Subcutaneous abdominal adipose tissue (tissue), 5 donors: ENCODE measurements at regions not wholly inside any gene's neighbourhood (a gene's known extent, or its start where the extent isn't known, plus 50 kb on each side); places are given as distances from the start of the nearest gene placed in this dataset.

Experiments used
- H3K27ac ChIP-seq: one replicate; pipeline ENCODE4 v1.7.0; 2013; ENCODE audit warnings: low read depth, mild to moderate bottlenecking, inconsistent platforms, low read length, moderate library complexity
- H3K27me3 ChIP-seq, 5 donors: one replicate each; pipeline ENCODE4 v1.7.0; 2013; ENCODE audit warnings: low read length in 5 of 5, inconsistent platforms in 1 of 5; ENCODE audit not compliant: control insufficient read depth in 5 of 5, insufficient read depth in 4 of 5
- H3K36me3 ChIP-seq, 5 donors: one replicate each; pipeline ENCODE4 v1.7.0; 2013; ENCODE audit warnings: low read length in 5 of 5; ENCODE audit not compliant: control insufficient read depth in 5 of 5, insufficient read depth in 5 of 5
- H3K4me1 ChIP-seq, 5 donors: one replicate each; pipeline ENCODE4 v1.7.0; 2013; ENCODE audit warnings: low read length in 5 of 5, mild to moderate bottlenecking in 3 of 5, moderate library complexity in 1 of 5; ENCODE audit not compliant: control insufficient read depth in 5 of 5, insufficient read depth in 5 of 5
- H3K4me3 ChIP-seq, 5 donors: one replicate each; pipeline ENCODE4 v1.7.0; 2013; ENCODE audit warnings: low read length in 5 of 5, low read depth in 1 of 5
- H3K9ac ChIP-seq, 5 donors: one replicate each; pipeline ENCODE4 v1.7.0; 2013; ENCODE audit warnings: low read length in 5 of 5, mild to moderate bottlenecking in 4 of 5, moderate library complexity in 3 of 5
- H3K9me3 ChIP-seq, 5 donors: one replicate each; pipeline ENCODE4 v1.7.0; 2013; ENCODE audit warnings: low read length in 5 of 5; ENCODE audit not compliant: control insufficient read depth in 5 of 5
- donor health status: healthy.
- donor health status: healthy.
- donor health status: healthy.
- donor health status: healthy.
- donor health status: healthy.

GRCh38 chr11:31981457-31981856, 109.4 kb upstream of the RCN1 start:
- Histone ChIP-seq H3K4me1 (no peaks in the 10 kb centered on the region), H3K9me3 (peaks cover 0 to 5% (median 0%) of the 10 kb centered on the region in 5 donors), H3K27me3 (peaks cover 0 to 13% (median 9%) of the 10 kb centered on the region in 5 donors), H3K4me3 (no peak overlapping the region), H3K27ac (no peak overlapping the region), H3K9ac (no peak overlapping the region), H3K36me3 (no peaks in the 10 kb centered on the region)

DNA sequence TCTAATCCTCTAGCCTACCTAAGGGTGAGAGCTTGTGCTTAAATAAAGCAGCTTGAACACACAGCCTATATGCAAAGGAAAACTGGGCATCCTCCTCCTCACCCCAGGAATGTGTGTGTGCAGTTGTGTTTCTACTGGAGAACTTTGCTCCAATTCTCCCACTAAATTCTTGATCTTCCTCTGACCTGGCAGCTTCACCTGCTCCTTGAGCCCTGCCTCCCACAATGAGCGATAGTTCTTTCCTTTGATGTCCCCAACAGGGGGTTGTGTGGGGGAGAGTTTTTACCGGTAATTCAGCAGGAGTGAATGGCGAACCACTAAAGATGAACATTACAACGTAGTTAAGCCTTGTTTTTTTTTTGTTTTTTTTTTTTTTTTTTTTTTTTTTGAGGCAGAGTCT, 113.5 kb upstream of the RCN1 start:
- Histone ChIP-seq H3K4me3 (no peak overlapping the region), H3K27me3 (peaks cover 0 to 5% (median 0%) of the 10 kb centered on the region in 5 donors), H3K27ac (no peak overlapping the region), H3K36me3 (no peaks in the 10 kb centered on the region), H3K9ac (no peak overlapping the region), H3K9me3 (peaks cover 0 to 5% (median 0%) of the 10 kb centered on the region in 5 donors), H3K4me1 (no peaks in the 10 kb centered on the region)

- Histone ChIP-seq H3K27me3 (peaks cover 0 to 5% (median 0%) of the 10 kb centered on the region in 5 donors), H3K9ac (no peak overlapping the region), H3K4me3 (no peak overlapping the region), H3K36me3 (no peaks in the 10 kb centered on the region), H3K9me3 (no peaks in the 10 kb centered on the region), H3K27ac (no peak overlapping the region), H3K4me1 (no peaks in the 10 kb centered on the region)
These were observed 116.3 kb upstream of the RCN1 start for GRCh38 chr11:31974366-31975136.

GRCh38 chr11:31973172-31973571, 117.7 kb upstream of the RCN1 start:
- peaks cover 0 to 5% (median 0%) of the 10 kb centered on the region in 5 donors for H3K27me3 ChIP-seq

GRCh38 chr11:31972623-31973022, 118.3 kb upstream of the RCN1 start:
- Histone ChIP-seq H3K4me3 (no peak overlapping the region), H3K9ac (no peak overlapping the region), H3K27me3 (peaks cover 0 to 4% (median 0%) of the 10 kb centered on the region in 5 donors), H3K36me3 (no peaks in the 10 kb centered on the region), H3K27ac (no peak overlapping the region), H3K9me3 (no peaks in the 10 kb centered on the region), H3K4me1 (no peaks in the 10 kb centered on the region)

More at GRCh38 chr11:31973172-31973571, 117.7 kb upstream of the RCN1 start:
- H3K36me3 ChIP-seq = no peaks in the 10 kb centered on the region
- no peaks in the 10 kb centered on the region for H3K9me3 ChIP-seq
- H3K4me1 ChIP-seq = no peaks in the 10 kb centered on the region
- no peak overlapping the region for H3K27ac ChIP-seq
- H3K4me3 ChIP-seq = no peak overlapping the region
- H3K9ac ChIP-seq = no peak overlapping the region

DNA sequence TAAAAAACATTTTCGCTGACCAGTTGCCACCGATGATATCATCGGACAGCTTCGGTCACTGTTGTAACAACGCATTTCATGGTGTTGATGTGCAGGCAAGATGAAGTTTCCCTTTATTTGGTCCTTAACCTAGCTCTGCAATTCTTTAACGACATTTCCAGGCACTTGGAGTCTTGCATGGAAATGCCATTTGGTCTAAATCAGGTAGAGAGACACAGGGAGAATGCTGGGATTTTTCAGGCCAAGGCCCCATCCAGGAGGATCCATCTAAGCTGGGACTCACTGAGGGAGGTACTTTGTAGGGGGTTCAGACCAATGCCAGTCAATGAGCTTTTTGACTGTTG, 121.5 kb upstream of the RCN1 start:
- Histone ChIP-seq H3K27ac (no peak overlapping the region), H3K27me3 (peaks cover 0 to 4% (median 0%) of the 10 kb centered on the region in 5 donors), H3K4me1 (no peaks in the 10 kb centered on the region), H3K9me3 (no peaks in the 10 kb centered on the region), H3K36me3 (no peaks in the 10 kb centered on the region), H3K9ac (no peak overlapping the region), H3K4me3 (no peak overlapping the region)

DNA sequence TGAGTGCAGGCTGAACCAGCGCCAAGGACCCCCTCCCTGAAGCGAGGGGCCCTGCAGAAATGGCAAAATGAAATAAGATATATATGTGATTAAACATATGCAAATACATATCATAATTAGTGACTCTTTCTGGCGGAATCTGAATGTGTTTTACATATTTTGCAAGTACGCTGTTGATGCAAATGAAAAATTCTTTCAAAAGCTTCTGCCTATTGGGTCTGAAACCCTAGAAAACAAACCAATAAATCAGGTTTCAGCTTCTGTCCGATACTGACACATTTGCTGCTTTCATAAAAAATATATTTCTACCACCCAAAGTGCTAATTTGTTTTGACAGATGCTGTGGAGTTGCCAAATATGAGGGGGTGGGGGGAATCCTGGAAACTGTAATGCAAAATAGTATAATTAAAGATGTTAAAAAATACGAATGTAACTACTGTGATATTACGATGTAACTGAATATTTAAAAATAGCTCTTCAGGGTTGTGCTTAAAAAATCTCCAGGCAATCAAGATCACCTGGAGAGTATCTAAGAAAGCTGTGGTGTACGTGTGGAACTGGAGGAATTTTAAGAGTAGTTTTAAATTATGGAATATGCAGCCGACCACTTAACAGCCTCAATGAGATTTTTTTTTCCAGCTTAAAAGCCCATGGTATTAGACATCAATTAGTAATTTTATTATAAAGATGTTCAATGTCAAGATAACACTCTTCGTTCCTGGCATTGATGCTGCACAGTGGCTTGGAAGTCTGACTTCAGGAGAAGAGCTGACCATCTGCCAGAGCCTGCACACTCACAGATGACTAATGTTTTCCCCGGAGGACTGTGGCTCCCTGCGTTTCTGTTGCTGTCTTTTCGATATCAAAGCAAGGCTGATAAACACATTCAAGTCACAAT, 122.2 kb upstream of the RCN1 start:
- Histone ChIP-seq H3K4me3 (no peak overlapping the region), H3K4me1 (no peaks in the 10 kb centered on the region), H3K27ac (no peak overlapping the region), H3K36me3 (no peaks in the 10 kb centered on the region), H3K9me3 (no peaks in the 10 kb centered on the region), H3K9ac (no peak overlapping the region), H3K27me3 (peaks cover 0 to 4% (median 0%) of the 10 kb centered on the region in 5 donors)

DNA sequence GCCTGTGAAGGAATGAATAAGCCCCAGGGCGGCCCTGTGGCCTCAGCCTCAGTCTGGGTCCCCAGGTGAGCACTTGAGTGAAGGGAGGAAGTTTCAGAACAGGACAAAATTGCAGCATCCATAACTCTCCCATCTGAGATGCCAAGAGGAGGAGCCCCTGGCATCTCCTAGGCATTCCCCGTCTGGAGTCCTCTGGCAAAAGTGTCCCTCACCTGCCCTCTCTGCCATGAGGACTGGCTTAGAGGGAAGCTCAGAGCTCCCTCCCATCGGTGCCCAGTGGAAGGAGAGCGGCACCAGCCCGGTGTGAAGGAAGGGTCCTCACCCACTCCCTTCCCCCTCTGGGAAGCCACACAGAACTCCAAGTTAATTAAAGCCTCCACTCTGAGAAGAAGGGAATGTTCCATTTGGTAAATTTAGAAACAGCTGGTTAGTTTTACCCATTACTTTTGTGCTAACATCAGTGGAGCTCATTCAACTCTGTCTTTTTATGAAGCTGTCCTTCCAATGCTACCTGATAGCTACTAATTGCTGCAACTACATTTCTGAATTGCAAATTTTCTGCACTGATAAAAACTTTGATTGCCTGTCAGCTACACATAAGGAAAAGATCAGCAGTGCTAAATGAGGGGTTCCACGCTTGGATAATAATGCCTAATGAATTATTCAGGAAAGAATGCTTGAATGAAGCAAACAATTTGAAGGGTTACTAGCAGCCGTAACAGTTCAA, 123.3 kb upstream of the RCN1 start:
- no peak overlapping the region for H3K4me3 ChIP-seq
- no peak overlapping the region for H3K9ac ChIP-seq
- H3K27me3 ChIP-seq = peaks cover 0 to 3% (median 0%) of the 10 kb centered on the region in 5 donors
- no peaks in the 10 kb centered on the region for H3K4me1 ChIP-seq
- H3K36me3 ChIP-seq = no peaks in the 10 kb centered on the region
- H3K9me3 ChIP-seq = no peaks in the 10 kb centered on the region
- H3K27ac ChIP-seq = no peak overlapping the region

- Histone ChIP-seq H3K27me3 (peaks cover 0 to 3% (median 0%) of the 10 kb centered on the region in 5 donors), H3K4me1 (no peaks in the 10 kb centered on the region), H3K9me3 (no peaks in the 10 kb centered on the region), H3K27ac (no peak overlapping the region), H3K9ac (no peak overlapping the region), H3K4me3 (no peak overlapping the region), H3K36me3 (no peaks in the 10 kb centered on the region)
These were observed 124.0 kb upstream of the RCN1 start for GRCh38 chr11:31966846-31967245.
